Caco-2 (cell line): ENCODE measurements at regions not wholly inside any gene's neighbourhood (a gene's known extent, or its start where the extent isn't known, plus 50 kb on each side); places are given as distances from the start of the nearest gene placed in this dataset.

ENCODE experiments used
- BruUV-seq: library from RNA; stranded (reverse); fragments of 400-500 nt; replicated peaks from 2 replicates; lab custom pipeline; 2021; lab: Mats Ljungman, UMichigan
- CTCF ChIA-PET: fragments of 300-600 bp; sonication (Branson Sonifier 250); formaldehyde crosslinking; loops from one replicate; lab custom pipeline; 2022; ENCODE audit warnings: antibody characterized with exemption; lab: Charles Lee
- POLR2A ChIA-PET: fragments of 300-600 bp; sonication (Branson Sonifier 250); formaldehyde crosslinking; loops from one replicate; lab custom pipeline; 2022; ENCODE audit warnings: antibody characterized with exemption; lab: Charles Lee
- DNase-seq, 2 experiments: peaks; one replicate each; pipeline versions ENCODE4 v3.0.0 to v3.0.0-alpha.2; 2020 to 2022
- H3K27me3 ChIP-seq: replicated peaks from 2 replicates; pipeline ENCODE4 v1.6.0; 2011; ENCODE audit warnings: low read length; ENCODE audit not compliant: control insufficient read depth, insufficient read depth
- H3K36me3 ChIP-seq: 2 replicates; pipeline ENCODE4 v1.5.1; 2011; ENCODE audit warnings: low read length; ENCODE audit not compliant: control insufficient read depth, insufficient read depth
- H3K4me1 ChIP-seq: fragments of 250-450 bp; sonication (Bioruptor Pico); 2 replicates; pipeline ENCODE4 v1.5.1; 2020; ENCODE audit warnings: mild to moderate bottlenecking
- H3K4me3 ChIP-seq: 2 replicates; pipeline ENCODE4 v1.5.1; 2011; ENCODE audit warnings: low read depth, mild to moderate bottlenecking, control low read depth, low read length
- H3K9me3 ChIP-seq: fragments of 250-450 bp; sonication (Bioruptor Pico); 2 replicates; pipeline ENCODE4 v1.5.1; 2020; ENCODE audit warnings: mild to moderate bottlenecking, moderate library complexity
- H3K27ac Mint-ChIP-seq: one replicate; pipeline ENCODE4 v1.8.0; 2022; ENCODE audit warnings: mixed read lengths; ENCODE audit not compliant: unreplicated experiment
- H3K27me3 Mint-ChIP-seq: one replicate; pipeline ENCODE4 v1.8.0; 2022; ENCODE audit warnings: mixed read lengths; ENCODE audit not compliant: insufficient read depth, unreplicated experiment
- H3K36me3 Mint-ChIP-seq: one replicate; pipeline ENCODE4 v1.8.0; 2022; ENCODE audit warnings: mild to moderate bottlenecking, mixed read lengths; ENCODE audit not compliant: insufficient read depth, unreplicated experiment
- H3K4me1 Mint-ChIP-seq: one replicate; pipeline ENCODE4 v1.8.0; 2022; ENCODE audit warnings: low read depth, mixed read lengths; ENCODE audit not compliant: unreplicated experiment
- H3K4me3 Mint-ChIP-seq: one replicate; pipeline ENCODE4 v1.8.0; 2022; ENCODE audit warnings: mild to moderate bottlenecking, moderate library complexity, mixed read lengths; ENCODE audit not compliant: unreplicated experiment
- H3K9me3 Mint-ChIP-seq: one replicate; pipeline ENCODE4 v1.8.0; 2022; ENCODE audit warnings: mixed read lengths; ENCODE audit not compliant: unreplicated experiment
- CTCF ChIP-seq, 2 experiments: fragments of 200-600 bp in 1 of 2; IDR thresholded peaks; 1 replicate in 1 of 2; 2 replicates in 1 of 2; pipeline versions ENCODE4 v1.5.1 to v1.8.0; 2011 to 2022; ENCODE audit warnings: antibody characterized with exemption in 1 of 2, control low read depth in 1 of 2, inconsistent platforms in 1 of 2, low read depth in 1 of 2, low read length in 1 of 2, mild to moderate bottlenecking in 1 of 2, moderate library complexity in 1 of 2; ENCODE audit not compliant: insufficient read depth in 1 of 2, severe bottlenecking in 1 of 2, unreplicated experiment in 1 of 2
- intact Hi-C: fragments of 100-400 bp; cut with micrococcal nuclease; formaldehyde crosslinking; loops from one replicate; pipeline ENCODE4 v1.10.0; 2022; ENCODE audit not compliant: unreplicated experiment

GRCh38 chr5:2036885-2037284 is 154.2 kb upstream of the IRX4 start:
- BruUV-seq, result no TSS peak
- H3K4me1 Mint-ChIP-seq, result no peaks in the 10 kb centered on the region
- peaks cover 22% of the 10 kb centered on the region for H3K27me3 Mint-ChIP-seq
- ChIA-PET POLR2A (no interaction called here), CTCF (no interaction called here)
- H3K4me3 Mint-ChIP-seq, result no peak overlapping the region
- DNase-seq, result no peak
- no peaks in the 10 kb centered on the region for H3K9me3 Mint-ChIP-seq
- no peaks in the 10 kb centered on the region for H3K36me3 ChIP-seq
- intact Hi-C loops, result no loop called here
- no peak for TF ChIP-seq CTCF (IDR thresholded peaks at IDR 0.05; ENCODE audit: insufficient read depth in 1 of 2, low read depth in 1 of 2, low read length in 1 of 2, severe bottlenecking in 1 of 2, unreplicated experiment in 1 of 2)
- H3K27me3 ChIP-seq, result no peaks in the 10 kb centered on the region
- H3K9me3 ChIP-seq, result no peaks in the 10 kb centered on the region
- no peaks in the 10 kb centered on the region for H3K36me3 Mint-ChIP-seq
- no peaks in the 10 kb centered on the region for H3K4me1 ChIP-seq
- H3K27ac Mint-ChIP-seq, result no peak overlapping the region
- no peak overlapping the region for H3K4me3 ChIP-seq

DNA sequence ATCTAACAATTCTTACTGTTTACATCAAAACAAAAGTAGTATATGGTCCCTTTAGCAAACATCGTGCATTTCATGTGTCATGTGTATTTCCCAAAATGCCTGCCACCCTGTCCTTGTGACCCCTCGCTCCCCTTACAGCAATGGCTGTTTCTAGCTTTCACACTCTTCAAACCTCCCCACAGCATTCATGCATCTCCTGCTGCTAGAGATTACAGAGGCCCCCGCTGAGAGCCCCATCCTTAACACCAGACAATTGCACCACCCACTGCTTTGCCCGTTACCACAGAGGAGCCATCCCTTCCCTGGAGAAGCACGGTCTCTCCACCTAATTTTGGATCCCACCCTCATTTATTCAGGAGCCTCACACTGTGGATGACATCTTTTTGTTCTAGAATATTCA is 149.7 kb upstream of the IRX4 start:
- no peak overlapping the region for H3K4me3 ChIP-seq
- BruUV-seq, result no TSS peak
- TF ChIP-seq CTCF (IDR thresholded peaks at IDR 0.05; ENCODE audit: insufficient read depth in 1 of 2, low read depth in 1 of 2, low read length in 1 of 2, severe bottlenecking in 1 of 2, unreplicated experiment in 1 of 2), result no peak
- Mint-ChIP-seq H3K4me1 (no peaks in the 10 kb centered on the region), H3K4me3 (no peak overlapping the region), H3K9me3 (peaks cover 12% of the 10 kb centered on the region), H3K27ac (no peak overlapping the region), H3K36me3 (no peaks in the 10 kb centered on the region), H3K27me3 (peaks cover 34% of the 10 kb centered on the region)
- no peaks in the 10 kb centered on the region for H3K4me1 ChIP-seq
- DNase-seq, result no peak
- ChIA-PET POLR2A (no interaction called here), CTCF (no interaction called here)
- H3K36me3 ChIP-seq, result no peaks in the 10 kb centered on the region
- no peaks in the 10 kb centered on the region; the same call in 1 of the 2 replicates for H3K27me3 ChIP-seq
- H3K9me3 ChIP-seq, result no peaks in the 10 kb centered on the region
- intact Hi-C loops, result no loop called here

DNA sequence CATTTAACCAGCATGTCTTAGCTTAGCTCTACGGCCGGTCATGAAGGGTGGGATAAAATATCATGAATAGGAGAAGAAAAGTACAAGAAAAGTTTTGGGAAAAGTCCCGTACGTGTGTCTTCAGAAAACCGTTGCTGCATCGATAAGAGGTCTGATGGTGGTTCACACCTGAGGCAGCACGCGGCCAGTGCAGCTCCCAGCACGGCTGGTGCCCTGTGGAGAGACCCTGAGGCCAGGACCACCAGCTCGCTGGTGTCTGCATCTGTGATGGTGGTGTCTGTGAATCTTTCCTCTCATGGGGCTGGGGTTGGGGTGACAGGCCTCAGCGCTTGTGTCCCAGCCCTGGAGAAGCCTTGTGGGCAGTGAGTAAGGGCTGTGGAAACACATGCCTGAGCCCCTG is 148.9 kb upstream of the IRX4 start:
- H3K9me3 Mint-ChIP-seq, result peaks cover 12% of the 10 kb centered on the region
- H3K27me3 Mint-ChIP-seq, result peaks cover 34% of the 10 kb centered on the region
- CTCF ChIA-PET, result no interaction called here
- BruUV-seq, result no TSS peak
- no peak for DNase-seq
- no peaks in the 10 kb centered on the region for H3K9me3 ChIP-seq
- no peak overlapping the region for H3K4me3 Mint-ChIP-seq
- H3K36me3 Mint-ChIP-seq, result no peaks in the 10 kb centered on the region
- no peaks in the 10 kb centered on the region; the same call in 1 of the 2 replicates for H3K27me3 ChIP-seq
- TF ChIP-seq CTCF (IDR thresholded peaks at IDR 0.05; ENCODE audit: insufficient read depth in 1 of 2, low read depth in 1 of 2, low read length in 1 of 2, severe bottlenecking in 1 of 2, unreplicated experiment in 1 of 2), result no peak
- intact Hi-C loops, result no loop called here
- H3K4me3 ChIP-seq, result no peak overlapping the region
- no peaks in the 10 kb centered on the region for H3K36me3 ChIP-seq
- no peaks in the 10 kb centered on the region for H3K4me1 ChIP-seq
- H3K27ac Mint-ChIP-seq, result no peak overlapping the region
- H3K4me1 Mint-ChIP-seq, result no peaks in the 10 kb centered on the region
- POLR2A ChIA-PET, result no interaction called here
